Activated CD8-positive, alpha-beta memory T cell treated with anti-CD3 and anti-CD28 coated beads, Interleukin-2, amount 10 ng/mL, durations not matched to agents 7 days and 5 days (primary cell): ENCODE measurements at regions not wholly inside any gene's neighbourhood (a gene's known extent, or its start where the extent isn't known, plus 50 kb on each side); places are given as distances from the start of the nearest gene placed in this dataset.

ENCODE experiments used
- ATAC-seq: fragments of 150-1000 bp; cut with Tn5 transposase; one replicate; pipeline ENCODE4 v1.10.0; 2021; ENCODE audit warnings: moderate library complexity
- CTCF ChIA-PET: fragments of 350-600 bp; sonication (Branson Sonifier 250); formaldehyde crosslinking; loops from one replicate; lab custom pipeline; 2021; ENCODE audit warnings: antibody characterized with exemption; lab: Charles Lee
- DNase-seq: peaks from one replicate; pipeline ENCODE4 v3.0.0-alpha.2; 2020
- H3K27ac Mint-ChIP-seq: one replicate; pipeline ENCODE4 v1.8.0; 2021; ENCODE audit warnings: mild to moderate bottlenecking, mixed read lengths
- H3K27me3 Mint-ChIP-seq: one replicate; pipeline ENCODE4 v1.8.0; 2021; ENCODE audit warnings: mixed read lengths
- H3K36me3 Mint-ChIP-seq: one replicate; pipeline ENCODE4 v1.8.0; 2021; ENCODE audit warnings: mild to moderate bottlenecking, mixed read lengths
- H3K4me1 Mint-ChIP-seq: one replicate; pipeline ENCODE4 v1.8.0; 2021; ENCODE audit warnings: mixed read lengths
- H3K4me3 Mint-ChIP-seq: one replicate; pipeline ENCODE4 v1.8.0; 2021; ENCODE audit warnings: mild to moderate bottlenecking, moderate library complexity, mixed read lengths
- H3K9me3 Mint-ChIP-seq: one replicate; pipeline ENCODE4 v1.8.0; 2022; ENCODE audit warnings: low read depth, mixed read lengths

DNA sequence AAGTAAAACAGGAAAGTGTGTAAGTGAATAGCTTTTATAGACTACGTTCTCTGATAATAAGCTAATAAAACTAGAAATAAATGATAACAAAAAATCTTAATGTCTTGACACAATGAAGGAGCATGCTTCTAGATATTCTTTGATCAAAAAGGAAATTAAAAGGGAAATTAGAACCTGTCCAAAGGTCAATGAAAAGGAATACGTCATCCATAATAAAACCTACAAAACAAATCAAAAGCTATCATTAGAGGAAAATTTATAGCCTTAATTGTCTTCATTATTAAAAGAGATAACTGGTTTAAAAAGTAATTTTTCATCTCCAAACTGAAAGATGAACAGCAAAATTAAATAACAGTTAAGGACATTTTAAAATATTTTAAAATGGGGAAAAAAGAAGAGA, 196.3 kb upstream of the BTBD3 start:
- H3K27ac Mint-ChIP-seq = no peak overlapping the region
- CTCF ChIA-PET = no interaction called here
- peaks cover 9% of the 10 kb centered on the region for H3K9me3 Mint-ChIP-seq
- DNase-seq = no peak
- no peaks in the 10 kb centered on the region for H3K36me3 Mint-ChIP-seq
- no peaks in the 10 kb centered on the region for H3K27me3 Mint-ChIP-seq
- H3K4me3 Mint-ChIP-seq = no peak overlapping the region
- no peaks in the 10 kb centered on the region for H3K4me1 Mint-ChIP-seq
- no peak for ATAC-seq

- ATAC-seq (no peak), DNase-seq (no peak)
- no peaks in the 10 kb centered on the region for H3K4me1 Mint-ChIP-seq
- no peaks in the 10 kb centered on the region for H3K27me3 Mint-ChIP-seq
- no peak overlapping the region for H3K4me3 Mint-ChIP-seq
- no peak overlapping the region for H3K27ac Mint-ChIP-seq
- peaks cover 10% of the 10 kb centered on the region for H3K9me3 Mint-ChIP-seq
- CTCF ChIA-PET = no interaction called here
- H3K36me3 Mint-ChIP-seq = no peaks in the 10 kb centered on the region
Observed at GRCh38 chr20:11724097-11724496, 193.6 kb upstream of the BTBD3 start.

GRCh38 chr20:11726026-11726425, 191.7 kb upstream of the BTBD3 start:
- DNase-seq (no peak), ATAC-seq (no peak)
- Mint-ChIP-seq H3K36me3 (no peaks in the 10 kb centered on the region), H3K9me3 (peaks cover 15% of the 10 kb centered on the region), H3K4me1 (no peaks in the 10 kb centered on the region), H3K4me3 (no peak overlapping the region), H3K27me3 (no peaks in the 10 kb centered on the region), H3K27ac (no peak overlapping the region)
- CTCF ChIA-PET = no interaction called here

DNA sequence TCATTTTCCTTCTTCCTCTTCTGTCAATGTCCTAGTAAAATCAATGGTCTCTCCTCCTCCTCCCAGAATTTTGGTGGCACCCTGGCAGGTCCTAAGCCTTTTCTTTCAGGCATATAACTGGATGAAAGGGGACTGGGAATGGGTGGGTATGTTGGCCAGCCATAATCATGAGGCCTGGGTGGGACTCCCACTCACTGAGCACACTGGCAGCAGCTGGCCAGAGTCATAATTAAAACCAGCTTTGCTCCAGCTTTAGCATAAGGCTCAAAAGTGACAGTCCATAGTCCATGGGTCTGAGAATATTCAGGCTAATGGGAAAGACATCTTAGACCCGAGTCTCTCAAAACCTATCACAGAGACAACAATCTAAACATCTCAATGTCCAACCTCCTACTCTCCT, 190.0 kb upstream of the BTBD3 start:
- Mint-ChIP-seq H3K4me3 (no peak overlapping the region), H3K27ac (no peak overlapping the region), H3K27me3 (no peaks in the 10 kb centered on the region), H3K9me3 (peaks cover 18% of the 10 kb centered on the region), H3K4me1 (no peaks in the 10 kb centered on the region), H3K36me3 (no peaks in the 10 kb centered on the region)
- CTCF ChIA-PET = no interaction called here
- no peak for DNase-seq
- no peak for ATAC-seq

DNA sequence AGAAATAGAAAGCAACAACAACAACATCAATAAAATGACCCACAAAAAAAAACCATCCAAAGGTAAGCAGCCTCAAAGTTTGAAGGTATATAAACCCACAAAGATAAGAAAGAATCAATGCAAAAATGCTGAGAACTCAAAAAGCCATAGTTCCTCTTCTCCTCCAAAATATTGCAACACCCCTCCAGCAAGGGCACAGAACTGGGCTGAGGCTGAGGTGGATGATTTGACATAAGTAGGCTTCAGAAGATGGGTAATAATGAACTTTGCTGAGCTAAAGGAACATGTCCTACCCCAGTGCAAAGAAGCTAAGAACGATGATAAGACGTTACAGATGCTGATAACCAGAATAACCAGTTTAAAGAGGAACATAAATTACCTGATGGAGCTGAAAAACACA, 188.8 kb upstream of the BTBD3 start:
- Mint-ChIP-seq H3K9me3 (peaks cover 16% of the 10 kb centered on the region), H3K27ac (no peak overlapping the region), H3K4me3 (no peak overlapping the region), H3K36me3 (no peaks in the 10 kb centered on the region), H3K4me1 (no peaks in the 10 kb centered on the region), H3K27me3 (no peaks in the 10 kb centered on the region)
- CTCF ChIA-PET = no interaction called here
- no peak for DNase-seq
- ATAC-seq = no peak

DNA sequence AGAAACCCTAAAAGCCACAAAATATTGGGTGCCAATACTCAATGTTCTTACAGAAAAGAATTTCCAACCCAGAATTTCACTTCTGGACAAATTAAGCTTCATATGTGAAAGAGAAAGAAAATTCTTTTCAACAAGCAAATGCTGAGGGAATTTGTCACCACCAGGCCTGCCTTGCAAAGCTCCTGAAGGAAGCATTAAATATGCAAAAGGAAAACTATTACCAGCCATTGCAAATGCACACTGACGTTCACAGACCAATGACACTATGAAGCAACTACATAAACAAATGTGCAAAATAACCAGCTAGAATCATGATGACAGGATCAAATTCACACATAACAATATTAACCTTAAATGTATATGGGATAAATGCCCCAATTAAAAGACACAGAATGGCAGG, 187.9 kb upstream of the BTBD3 start:
- Mint-ChIP-seq H3K27ac (no peak overlapping the region), H3K4me3 (no peak overlapping the region), H3K9me3 (peaks cover 16% of the 10 kb centered on the region), H3K36me3 (no peaks in the 10 kb centered on the region), H3K27me3 (no peaks in the 10 kb centered on the region), H3K4me1 (no peaks in the 10 kb centered on the region)
- DNase-seq (no peak), ATAC-seq (no peak)
- CTCF ChIA-PET = no interaction called here

DNA sequence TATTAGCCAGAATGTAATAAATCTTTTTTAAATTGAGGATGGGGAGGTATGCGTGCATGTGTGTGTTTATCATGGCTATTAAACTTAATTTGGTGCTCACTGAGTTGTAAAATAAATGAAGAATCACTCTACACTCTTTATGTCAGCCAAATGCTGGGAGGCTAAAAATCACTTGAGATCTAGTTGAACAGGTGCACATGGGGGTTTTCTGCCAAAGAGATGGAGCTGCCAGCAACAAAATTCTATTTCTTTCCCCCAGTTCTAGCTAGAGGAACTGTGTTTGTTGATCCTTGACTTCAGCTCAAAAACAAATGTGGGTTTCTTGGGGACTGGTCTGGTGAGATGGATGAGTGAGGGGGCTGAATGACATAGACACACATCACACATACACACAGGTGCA, 183.3 kb upstream of the BTBD3 start:
- DNase-seq = no peak
- Mint-ChIP-seq H3K9me3 (peaks cover 11% of the 10 kb centered on the region), H3K36me3 (no peaks in the 10 kb centered on the region), H3K4me1 (no peaks in the 10 kb centered on the region), H3K27ac (no peak overlapping the region), H3K27me3 (no peaks in the 10 kb centered on the region), H3K4me3 (no peak overlapping the region)
- CTCF ChIA-PET = no interaction called here
- no peak for ATAC-seq

GRCh38 chr20:11738852-11739251, 178.8 kb upstream of the BTBD3 start:
- Mint-ChIP-seq H3K9me3 (peaks cover 2% of the 10 kb centered on the region), H3K27me3 (no peaks in the 10 kb centered on the region), H3K4me3 (no peak overlapping the region), H3K27ac (no peak overlapping the region), H3K4me1 (no peaks in the 10 kb centered on the region), H3K36me3 (no peaks in the 10 kb centered on the region)
- ATAC-seq (no peak), DNase-seq (no peak)
- CTCF ChIA-PET = no interaction called here

GRCh38 chr20:11740975-11741374, 176.7 kb upstream of the BTBD3 start:
- no peak for ATAC-seq
- H3K4me3 Mint-ChIP-seq = no peak overlapping the region
- CTCF ChIA-PET = no interaction called here
- DNase-seq = no peak
- H3K36me3 Mint-ChIP-seq = no peaks in the 10 kb centered on the region
- H3K9me3 Mint-ChIP-seq = peaks cover 2% of the 10 kb centered on the region
- no peaks in the 10 kb centered on the region for H3K4me1 Mint-ChIP-seq
- H3K27me3 Mint-ChIP-seq = no peaks in the 10 kb centered on the region
- H3K27ac Mint-ChIP-seq = no peak overlapping the region

DNA sequence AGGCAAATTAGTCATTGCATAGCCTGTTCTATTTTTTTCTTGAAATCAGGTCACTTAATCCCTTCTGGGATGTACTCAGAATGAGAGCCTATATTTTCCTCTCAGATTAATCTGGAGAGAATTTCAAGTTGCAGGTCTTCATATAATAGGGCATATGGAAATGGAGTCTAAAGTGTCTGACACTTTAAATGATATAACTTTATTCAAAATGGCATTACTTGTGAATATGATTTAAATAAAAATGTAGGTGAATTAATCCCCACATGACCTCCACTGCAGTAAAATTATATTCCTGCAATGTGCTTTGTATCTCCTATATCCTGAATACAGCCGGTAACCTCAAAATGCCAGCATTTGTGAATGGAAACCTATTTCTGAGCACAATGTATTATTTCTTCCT, 172.5 kb upstream of the BTBD3 start:
- Mint-ChIP-seq H3K4me1 (no peaks in the 10 kb centered on the region), H3K27me3 (no peaks in the 10 kb centered on the region), H3K9me3 (peaks cover 8% of the 10 kb centered on the region), H3K36me3 (no peaks in the 10 kb centered on the region), H3K27ac (no peak overlapping the region), H3K4me3 (no peak overlapping the region)
- CTCF ChIA-PET = no interaction called here
- ATAC-seq (no peak), DNase-seq (no peak)

DNA sequence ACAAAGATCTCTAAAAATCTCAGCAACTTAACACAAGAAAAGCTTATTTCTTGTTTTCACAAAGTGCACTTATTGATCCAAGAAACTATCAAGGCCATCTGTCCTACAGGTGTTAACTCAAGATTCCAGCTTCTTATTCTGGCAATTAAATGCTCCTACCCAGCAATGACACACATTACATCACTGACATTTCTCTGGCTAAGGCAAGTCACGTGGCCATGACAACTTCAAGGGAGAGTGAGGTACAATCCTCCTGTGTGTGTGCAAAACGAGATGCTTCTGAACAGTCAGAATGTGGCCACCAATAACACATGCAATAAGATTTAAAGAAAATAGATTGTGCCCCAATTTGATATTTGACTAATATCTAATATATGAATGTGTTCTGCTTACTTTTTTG, 169.3 kb upstream of the BTBD3 start:
- DNase-seq = no peak

DNA sequence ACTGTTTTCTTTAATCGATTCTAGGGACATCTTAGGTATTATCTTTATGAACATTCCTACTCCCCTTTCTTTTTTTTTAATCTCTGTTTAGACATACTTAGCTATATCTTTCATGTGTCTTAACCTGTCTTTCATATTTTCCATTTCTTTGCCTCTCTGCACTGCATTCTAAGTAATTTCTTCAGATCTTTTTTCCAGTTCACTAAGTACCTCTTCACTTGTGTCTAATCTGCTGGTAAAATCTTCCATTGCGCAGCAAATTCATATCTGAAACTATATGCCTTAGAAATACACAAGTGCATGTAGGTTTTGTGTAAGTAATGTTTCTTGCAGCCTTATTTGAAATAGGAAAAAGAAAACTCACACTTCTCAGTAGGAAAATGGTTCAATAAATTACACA, 165.4 kb upstream of the BTBD3 start:
- peaks cover 10% of the 10 kb centered on the region for H3K9me3 Mint-ChIP-seq
- no peaks in the 10 kb centered on the region for H3K36me3 Mint-ChIP-seq

More for the DNA sequence above, 169.3 kb upstream of the BTBD3 start:
- CTCF ChIA-PET = no interaction called here
- H3K4me1 Mint-ChIP-seq = no peaks in the 10 kb centered on the region
- no peaks in the 10 kb centered on the region for H3K36me3 Mint-ChIP-seq
- H3K4me3 Mint-ChIP-seq = no peak overlapping the region
- ATAC-seq = no peak
- H3K27me3 Mint-ChIP-seq = no peaks in the 10 kb centered on the region
- peaks cover 11% of the 10 kb centered on the region for H3K9me3 Mint-ChIP-seq
- H3K27ac Mint-ChIP-seq = no peak overlapping the region

DNA sequence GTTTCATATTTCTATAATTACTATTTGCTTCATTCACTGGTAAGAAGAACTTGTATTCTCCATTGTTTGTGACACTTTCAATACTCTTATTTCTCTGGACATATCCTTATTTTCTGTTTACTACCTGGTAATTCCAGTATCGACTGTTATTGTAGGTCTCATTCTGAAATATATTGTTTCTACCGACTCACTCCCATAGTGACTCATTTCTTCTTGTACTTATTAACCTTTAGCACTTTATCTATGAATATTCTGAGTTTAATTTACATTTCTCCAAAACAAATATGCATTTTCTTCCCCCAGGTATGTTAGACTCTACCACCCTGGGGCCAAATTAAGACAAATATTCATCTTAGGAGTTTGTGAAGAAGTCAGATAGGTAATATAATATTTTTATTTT, 164.5 kb upstream of the BTBD3 start:
- DNase-seq (no peak), ATAC-seq (no peak)
- no peak overlapping the region for H3K4me3 Mint-ChIP-seq
- peaks cover 12% of the 10 kb centered on the region for H3K9me3 Mint-ChIP-seq
- H3K4me1 Mint-ChIP-seq = no peaks in the 10 kb centered on the region
- no peaks in the 10 kb centered on the region for H3K36me3 Mint-ChIP-seq
- H3K27ac Mint-ChIP-seq = no peak overlapping the region
- H3K27me3 Mint-ChIP-seq = no peaks in the 10 kb centered on the region
- CTCF ChIA-PET = no interaction called here

More for the DNA sequence above, 165.4 kb upstream of the BTBD3 start:
- CTCF ChIA-PET = no interaction called here
- H3K27ac Mint-ChIP-seq = no peak overlapping the region
- DNase-seq = no peak
- no peaks in the 10 kb centered on the region for H3K4me1 Mint-ChIP-seq
- no peak for ATAC-seq
- H3K27me3 Mint-ChIP-seq = no peaks in the 10 kb centered on the region
- H3K4me3 Mint-ChIP-seq = no peak overlapping the region

DNA sequence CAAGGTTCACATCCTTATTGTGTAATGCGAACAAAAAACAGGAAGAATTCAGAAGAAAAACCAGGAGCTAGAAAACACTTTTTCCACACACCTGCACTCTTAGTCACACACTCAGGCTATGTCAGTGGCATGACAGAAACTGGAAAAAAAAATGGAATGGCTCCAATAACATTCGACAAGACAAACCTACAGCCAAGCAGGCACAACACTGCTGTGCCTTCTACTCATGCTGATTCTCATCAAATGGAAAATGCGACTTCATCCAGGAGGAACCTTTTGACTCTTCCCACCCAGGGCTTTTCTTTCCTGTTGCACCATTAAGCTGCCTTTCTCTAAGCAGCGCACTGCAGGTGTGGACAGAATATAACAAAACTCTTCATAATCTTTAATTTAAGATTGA, 163.2 kb upstream of the BTBD3 start:
- no peak overlapping the region for H3K4me3 Mint-ChIP-seq
- ATAC-seq (no peak), DNase-seq (no peak)
- H3K9me3 Mint-ChIP-seq = peaks cover 14% of the 10 kb centered on the region
- no peaks in the 10 kb centered on the region for H3K36me3 Mint-ChIP-seq
- no peaks in the 10 kb centered on the region for H3K4me1 Mint-ChIP-seq
- H3K27me3 Mint-ChIP-seq = no peaks in the 10 kb centered on the region
- no peak overlapping the region for H3K27ac Mint-ChIP-seq
- CTCF ChIA-PET = no interaction called here

DNA sequence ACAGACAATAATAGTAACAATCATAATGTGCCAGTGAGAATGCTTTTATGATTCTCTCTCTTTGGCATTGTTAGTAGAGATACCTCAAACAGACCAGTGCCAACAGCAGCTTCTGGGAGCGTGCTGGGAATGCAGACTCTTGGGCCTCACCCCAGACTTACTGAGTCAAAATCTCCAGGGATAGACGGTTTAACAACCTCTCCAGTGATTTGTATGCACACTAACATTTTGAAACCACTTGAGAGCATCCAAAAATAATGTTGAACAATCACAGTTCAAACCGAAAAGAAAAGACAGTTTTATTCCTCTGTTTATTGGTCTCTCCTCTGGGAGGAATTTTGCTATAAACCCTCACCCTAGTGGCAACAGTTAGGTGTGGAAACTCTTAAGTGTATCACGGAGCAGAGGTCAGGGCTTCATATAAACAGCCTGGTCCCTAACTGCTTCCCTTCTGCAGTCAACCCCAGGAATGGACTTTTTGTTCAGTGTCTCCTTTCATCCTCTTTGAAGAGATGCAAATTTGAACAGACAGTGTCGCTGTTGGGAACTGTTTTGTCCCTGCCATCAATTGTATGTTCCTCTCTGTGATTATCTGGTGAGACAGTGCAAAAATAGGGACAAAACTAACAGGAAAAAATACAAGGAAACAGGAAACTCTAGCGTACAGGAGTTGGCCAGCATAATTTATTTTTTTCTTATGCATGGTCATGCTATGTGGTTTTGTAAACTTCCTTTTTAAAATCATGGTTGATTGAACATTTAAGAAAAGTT, 162.4 kb upstream of the BTBD3 start:
- ATAC-seq (no peak), DNase-seq (no peak)
- Mint-ChIP-seq H3K27ac (no peak overlapping the region), H3K27me3 (no peaks in the 10 kb centered on the region), H3K9me3 (peaks cover 14% of the 10 kb centered on the region), H3K4me1 (no peaks in the 10 kb centered on the region), H3K36me3 (no peaks in the 10 kb centered on the region), H3K4me3 (no peak overlapping the region)
- CTCF ChIA-PET = no interaction called here
